Lung (tissue), 10 donors: ENCODE measurements at regions not wholly inside any gene's neighbourhood (a gene's known extent, or its start where the extent isn't known, plus 50 kb on each side); places are given as distances from the start of the nearest gene placed in this dataset. TPM values are rescaled to one million over a fixed set of nuclear protein-coding genes. Genes with fewer than 3 reads are reported as not detected.
"Not testable (repeated sequence)": the region's sequence is repeated elsewhere in the genome, so short reads cannot be mapped to it uniquely, and the experiment has no call there.

Experiments used
- ATAC-seq: fragments of 200-7000 bp; cut with Tn5 transposase; one replicate; pipeline ENCODE4 v1.9.1; 2020; ENCODE audit warnings: moderate number of reproducible peaks; ENCODE audit not compliant: insufficient read depth, low FRiP score
- DNase-seq, 3 donors: peaks; one replicate each; pipeline ENCODE4 v3.0.0-alpha.2; 2013 to 2017
- H3K27ac ChIP-seq, 2 donors: one replicate each; pipeline ENCODE4 v1.5.1; 2013; ENCODE audit warnings: mild to moderate bottlenecking in 2 of 2, moderate library complexity in 2 of 2, control low read depth in 1 of 2, inconsistent platforms in 1 of 2, low read depth in 1 of 2, low read length in 1 of 2
- H3K27me3 ChIP-seq, 3 donors: one replicate each; pipeline ENCODE4 v1.5.1; 2013; ENCODE audit warnings: low read length in 2 of 3; ENCODE audit not compliant: control insufficient read depth in 3 of 3, insufficient read depth in 3 of 3
- H3K36me3 ChIP-seq, 4 donors: one replicate each; pipeline ENCODE4 v1.5.1; 2013; ENCODE audit warnings: low read length in 4 of 4, mild to moderate bottlenecking in 1 of 4, moderate library complexity in 1 of 4; ENCODE audit not compliant: control insufficient read depth in 4 of 4, insufficient read depth in 4 of 4
- H3K4me1 ChIP-seq, 5 donors: one replicate each; pipeline ENCODE4 v1.5.1; 2013; ENCODE audit warnings: low read length in 5 of 5, mild to moderate bottlenecking in 2 of 5, moderate library complexity in 1 of 5; ENCODE audit not compliant: control insufficient read depth in 5 of 5, insufficient read depth in 5 of 5
- H3K4me3 ChIP-seq: one replicate; pipeline ENCODE4 v1.5.1; 2013; ENCODE audit warnings: mild to moderate bottlenecking, control low read depth, moderate library complexity
- H3K9ac ChIP-seq, 2 donors: one replicate each; pipeline ENCODE4 v1.5.1; 2013; ENCODE audit warnings: low read length in 2 of 2, control low read depth in 1 of 2; ENCODE audit not compliant: insufficient read depth in 1 of 2
- H3K9me3 ChIP-seq, 4 donors: one replicate each; pipeline ENCODE4 v1.5.1; 2013; ENCODE audit warnings: low read length in 3 of 4, mild to moderate bottlenecking in 1 of 4, moderate library complexity in 1 of 4; ENCODE audit not compliant: control insufficient read depth in 4 of 4, insufficient read depth in 3 of 4
- WGBS, 2 donors: extraction: QIAGEN DNeasy Blood & Tissue Kit; methylation state at CpG; one replicate each; pipeline ENCODE4 v1.1.7; 2013; 5-methylcytosine and 5-hydroxymethylcytosine counted together
- small RNA-seq: library from RNA; depleted of rRNA; stranded (forward); fragments of <200 nt; gene quantifications from one replicate; pipeline ENCODE3, GENCODE V24; 2014; ENCODE audit warnings: low replicate concordance
- donor health status: Bipolar disorder and iron deficiency.
- donor health status: healthy.
- donor health status: DM: yes; HTN: yes; CAD: no.

DNA sequence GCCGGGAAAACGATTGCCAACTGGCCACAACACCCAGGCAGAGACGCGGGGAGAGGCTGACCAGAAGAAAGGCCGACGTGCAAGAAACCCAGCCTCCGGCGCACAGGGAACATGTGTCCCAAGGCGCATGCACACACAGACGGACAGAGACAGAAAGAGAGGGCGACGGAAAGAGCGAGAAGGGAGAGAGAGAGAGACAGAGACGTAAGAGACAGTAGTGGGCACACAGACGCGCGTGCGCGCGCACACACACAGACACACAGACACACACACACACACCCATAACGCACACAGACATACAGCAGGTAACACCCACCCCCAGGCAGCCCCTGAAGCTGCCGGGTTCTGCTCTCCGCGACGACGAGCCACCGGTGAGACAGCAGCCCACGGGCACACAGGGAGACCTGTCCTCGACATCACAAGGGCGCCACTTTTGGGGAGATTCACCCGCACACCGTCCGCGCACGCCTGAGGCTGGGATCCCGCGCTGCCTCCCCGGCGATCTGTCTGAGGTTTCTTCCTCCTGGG is 1581.8 kb downstream of the FOXD4L5 start:
- not testable (repeated sequence) for H3K4me3 ChIP-seq, H3K36me3 ChIP-seq, DNase-seq, ATAC-seq, H3K9ac ChIP-seq, H3K27ac ChIP-seq, H3K27me3 ChIP-seq, H3K4me1 ChIP-seq
- 65 to 69% methylated on average over 25 to 39 of the region's 39 CpGs for WGBS, 2 donors
- peaks cover 0 to 15% (median 0%) of the 10 kb centered on the region in 4 donors for H3K9me3 ChIP-seq

Small RNA genes in the stretch of these regions (small RNA-seq; reads per million reads assigned to genes)
- not detected for gene MIR4477B
- not detected for gene PTGER4P3
- gene RNA5SP284 = not detected
